GM19438 (cell line): ENCODE measurements at regions not wholly inside any gene's neighbourhood (a gene's known extent, or its start where the extent isn't known, plus 50 kb on each side); places are given as distances from the start of the nearest gene placed in this dataset.

Experiments used
- ATAC-seq: cut with Tn5 transposase; IDR thresholded peaks from one replicate; pipeline ENCODE4 v1.9.1; 2021; ENCODE audit warnings: low read depth; ENCODE audit not compliant: unreplicated experiment

GRCh38 chr18:61950371-61950770 is 57.6 kb upstream of the RNF152 start:
- no peak for ATAC-seq

- ATAC-seq, result no peak
Measured at GRCh38 chr18:61949946-61950345, 57.1 kb upstream of the RNF152 start.

- no peak for ATAC-seq
Measured at GRCh38 chr18:61948846-61949438, 56.1 kb upstream of the RNF152 start.

GRCh38 chr18:61948281-61948741 is 55.5 kb upstream of the RNF152 start:
- no peak for ATAC-seq

GRCh38 chr18:61946449-61946848 is 53.6 kb upstream of the RNF152 start:
- ATAC-seq, result no peak

- ATAC-seq, result no peak
Measured at GRCh38 chr18:61943175-61943964, 50.6 kb upstream of the RNF152 start.
